GM04504 (cell line): ENCODE measurements at regions not wholly inside any gene's neighbourhood (a gene's known extent, or its start where the extent isn't known, plus 50 kb on each side); places are given as distances from the start of the nearest gene placed in this dataset.
"Not testable (repeated sequence)": the region's sequence is repeated elsewhere in the genome, so short reads cannot be mapped to it uniquely, and the experiment has no call there.

Experiments used
- DNase-seq: peaks from one replicate; pipeline ENCODE4 v3.0.0-alpha.2; 2012; ENCODE audit warnings: low read depth

DNA sequence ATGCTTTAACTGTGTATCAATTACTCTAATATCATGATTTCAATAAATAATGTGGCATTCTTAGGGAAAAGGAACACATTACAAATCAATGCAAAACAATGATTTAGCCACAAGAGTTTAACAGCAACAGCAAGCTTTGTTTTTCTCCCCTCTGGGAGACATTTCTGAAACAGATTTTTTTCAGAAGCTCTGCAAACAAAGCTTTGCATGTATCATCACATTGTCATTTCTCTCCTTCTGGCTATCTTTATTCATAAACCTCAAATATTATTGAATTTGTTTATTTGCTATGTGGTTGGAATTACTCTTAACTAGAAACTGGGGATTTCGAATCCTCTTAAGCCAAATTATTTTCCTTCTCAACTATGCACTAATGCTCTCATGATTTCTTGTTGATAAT is 278.4 kb upstream of the ATXN7L3B start:
- no peak for DNase-seq

DNA sequence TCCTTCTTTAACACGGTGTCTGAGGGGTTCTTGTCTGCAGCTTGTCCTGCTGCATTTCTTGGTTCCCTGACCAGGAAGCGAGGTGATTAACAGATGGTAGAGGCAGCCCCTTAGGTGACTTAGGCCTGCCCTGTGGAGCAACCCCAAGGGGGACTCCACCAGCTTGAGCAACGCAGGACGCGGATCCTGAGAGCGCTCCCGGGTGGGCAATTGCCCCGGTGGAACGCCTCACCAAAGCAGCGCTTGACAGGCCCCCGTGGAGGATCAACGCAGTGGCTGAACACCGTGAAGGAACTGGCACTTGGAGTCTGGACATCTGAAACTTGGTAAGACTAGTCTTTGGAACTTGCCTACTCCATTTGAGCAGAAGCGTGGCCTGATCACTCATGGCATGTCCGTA is 272.9 kb upstream of the ATXN7L3B start:
- no peak for DNase-seq

DNA sequence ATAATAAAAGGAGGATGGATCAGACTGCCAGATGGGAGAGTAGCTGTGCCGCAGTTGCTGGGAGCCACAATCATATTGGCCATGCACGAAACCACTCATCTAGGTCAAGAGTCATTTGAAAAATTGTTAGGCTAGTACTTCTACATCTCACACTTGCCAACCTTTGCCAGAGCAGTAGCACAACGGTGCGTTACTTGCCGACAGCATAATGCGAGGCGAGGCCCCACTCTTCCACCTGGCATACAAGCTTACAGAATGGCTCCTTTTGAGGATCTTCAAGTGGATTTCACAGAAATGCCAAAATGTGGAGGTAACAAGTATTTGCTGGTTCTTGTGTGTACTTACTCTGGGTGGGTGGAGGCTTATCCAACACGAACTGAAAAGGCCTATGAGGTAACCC is 268.3 kb upstream of the ATXN7L3B start:
- DNase-seq = not testable (repeated sequence)

DNA sequence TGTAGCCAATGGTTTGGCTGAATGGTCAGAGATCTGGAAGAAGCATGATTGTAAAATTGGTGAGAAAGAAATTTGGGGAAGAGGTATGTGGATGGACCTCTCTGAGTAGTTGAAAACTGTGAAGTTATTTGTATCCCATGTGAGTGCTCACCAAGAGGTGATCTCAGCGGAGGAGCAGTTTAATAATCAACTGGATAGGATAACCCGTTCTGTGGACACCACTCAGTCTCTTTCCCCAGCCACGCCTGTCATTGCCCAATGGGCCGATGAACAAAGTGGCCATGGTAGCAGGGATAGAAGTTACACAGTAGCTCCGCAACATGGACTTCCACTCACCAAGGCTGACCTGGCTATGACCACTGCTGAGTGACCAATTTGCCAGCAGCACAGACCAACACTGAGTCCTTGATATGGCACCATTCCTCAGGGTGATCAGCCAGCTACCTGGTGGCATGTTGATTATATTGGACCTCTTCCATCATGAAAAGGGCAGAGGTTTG is 257.4 kb upstream of the ATXN7L3B start:
- no peak for DNase-seq

DNA sequence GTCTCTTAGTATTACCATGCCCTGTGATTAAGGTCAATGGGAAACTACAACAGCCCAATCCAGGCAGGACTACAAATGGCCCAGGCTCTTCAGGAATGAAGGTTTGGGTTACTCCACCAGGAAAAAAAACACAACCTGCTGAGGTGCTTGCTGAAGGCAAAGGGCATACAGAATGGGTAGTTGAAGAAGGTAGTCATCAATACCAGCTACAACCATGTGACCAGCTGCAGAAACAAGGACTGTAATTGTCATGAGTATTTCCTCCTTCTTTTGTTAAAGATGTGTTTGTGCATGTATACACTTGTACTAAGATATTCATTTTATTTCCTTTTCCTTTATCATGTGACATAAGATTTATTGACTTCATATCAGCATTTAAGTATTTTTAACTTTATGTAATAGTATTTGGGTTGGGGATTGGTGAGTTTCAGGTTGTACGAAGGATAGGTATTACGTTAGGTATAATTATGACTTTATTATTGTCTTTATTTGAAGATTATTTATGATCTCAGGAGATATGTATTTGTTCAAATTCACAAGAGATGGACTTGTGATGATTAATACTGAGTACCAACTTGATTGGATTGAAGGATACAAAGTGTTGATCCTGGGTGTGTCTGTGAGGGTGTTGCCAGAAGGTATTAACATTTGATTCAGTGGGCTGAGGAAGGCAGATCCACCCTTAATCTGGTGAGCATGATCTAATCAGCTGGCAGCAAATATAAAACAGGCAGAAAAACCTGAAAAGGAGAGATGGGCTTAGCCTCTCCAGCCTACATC is 256.0 kb upstream of the ATXN7L3B start:
- not testable (repeated sequence) for DNase-seq

DNA sequence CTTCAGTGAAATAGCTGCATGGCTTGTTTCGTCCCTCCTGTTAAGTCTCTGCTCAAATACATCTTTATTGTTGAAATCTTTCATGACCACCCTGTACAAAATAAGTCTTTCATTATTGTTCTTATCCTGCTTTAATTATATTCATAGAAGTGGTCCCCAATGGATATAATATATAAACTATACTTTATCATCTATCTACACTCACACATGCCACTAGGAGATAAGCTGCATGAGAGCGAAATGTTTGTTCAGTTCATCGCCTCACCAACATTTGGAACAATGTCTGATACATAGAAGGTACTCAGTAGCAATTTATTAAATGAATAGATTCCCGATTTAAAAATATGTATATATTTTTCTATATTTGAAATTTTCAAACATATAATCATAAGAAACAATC is 254.0 kb upstream of the ATXN7L3B start:
- DNase-seq = no peak

DNA sequence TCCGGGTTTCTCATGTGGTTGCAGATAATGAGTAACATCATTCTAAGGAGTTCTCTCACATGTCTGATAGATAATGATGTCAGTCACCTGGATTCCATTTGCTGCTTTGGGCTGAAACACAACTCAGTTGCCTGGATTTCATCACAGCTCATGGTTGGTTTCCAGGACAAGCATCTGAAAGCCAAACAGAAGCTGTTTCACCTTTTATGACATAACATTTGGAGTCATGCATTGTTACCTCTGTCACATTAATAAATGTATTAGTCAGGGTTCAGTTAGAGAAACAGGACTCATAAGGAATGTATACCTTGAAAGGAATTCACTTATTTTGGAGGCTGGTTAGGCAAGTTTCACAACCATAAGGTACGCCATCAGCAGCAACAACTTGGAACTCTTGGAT is 251.9 kb upstream of the ATXN7L3B start:
- no peak for DNase-seq

DNA sequence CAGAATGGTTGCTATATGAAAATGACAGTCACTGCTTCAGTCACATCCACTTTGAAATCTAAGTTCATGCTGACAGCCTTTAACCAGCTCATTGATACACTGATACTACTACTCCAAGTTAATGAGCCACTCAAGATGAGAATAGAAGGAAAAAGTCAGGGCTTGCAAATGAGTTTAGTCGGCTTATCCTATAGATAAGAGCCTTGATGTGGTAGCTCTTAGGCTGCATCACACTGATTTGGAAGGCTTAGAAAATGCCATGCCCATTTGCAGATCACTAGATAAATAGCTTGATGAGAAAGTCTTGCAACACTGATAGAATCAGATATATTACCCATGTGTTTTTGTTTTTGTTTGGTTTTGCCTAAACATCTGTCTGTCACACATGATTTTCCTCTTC is 251.4 kb upstream of the ATXN7L3B start:
- no peak for DNase-seq

DNA sequence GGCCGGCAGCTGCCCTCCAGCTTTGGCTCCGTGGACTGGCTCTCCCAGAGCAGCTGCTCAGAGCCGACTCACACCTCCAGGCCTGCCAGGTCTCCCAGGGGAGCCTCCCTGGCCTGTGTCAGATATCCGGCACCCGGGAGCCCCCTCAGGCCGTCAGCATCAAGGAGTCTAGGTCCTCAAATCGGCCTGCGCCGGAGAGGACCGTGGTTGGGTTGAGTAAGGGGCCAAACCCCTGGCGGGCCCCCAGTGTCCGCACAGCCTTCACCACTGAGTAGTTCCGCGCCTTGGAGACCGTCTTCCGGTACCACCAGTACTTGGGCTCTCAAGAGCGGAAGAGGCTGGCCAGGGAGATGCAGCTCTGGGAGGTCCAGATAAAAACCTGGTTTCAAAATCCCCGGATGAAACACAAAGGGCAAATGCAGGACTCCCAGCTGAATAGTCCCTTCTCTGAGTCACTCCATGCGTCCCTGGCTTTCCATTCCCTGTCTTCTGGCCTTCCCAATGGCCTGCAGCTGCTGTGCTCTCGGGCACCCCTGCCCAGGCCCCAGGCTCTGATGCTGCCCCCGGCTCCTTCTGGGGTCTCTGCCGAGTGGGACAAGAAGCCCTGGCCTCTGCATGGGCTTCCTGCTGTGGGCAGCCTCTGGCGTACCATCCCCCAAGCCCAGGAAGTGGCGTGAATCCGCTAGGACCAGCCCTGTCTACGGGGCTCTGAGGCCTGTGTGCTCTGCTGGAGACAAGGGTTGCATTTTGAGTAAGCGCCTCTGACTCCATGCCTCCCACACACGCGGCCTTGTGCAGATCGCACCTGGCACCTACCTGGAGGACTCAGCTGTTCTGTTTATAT is 245.1 kb upstream of the ATXN7L3B start:
- no peak for DNase-seq

DNA sequence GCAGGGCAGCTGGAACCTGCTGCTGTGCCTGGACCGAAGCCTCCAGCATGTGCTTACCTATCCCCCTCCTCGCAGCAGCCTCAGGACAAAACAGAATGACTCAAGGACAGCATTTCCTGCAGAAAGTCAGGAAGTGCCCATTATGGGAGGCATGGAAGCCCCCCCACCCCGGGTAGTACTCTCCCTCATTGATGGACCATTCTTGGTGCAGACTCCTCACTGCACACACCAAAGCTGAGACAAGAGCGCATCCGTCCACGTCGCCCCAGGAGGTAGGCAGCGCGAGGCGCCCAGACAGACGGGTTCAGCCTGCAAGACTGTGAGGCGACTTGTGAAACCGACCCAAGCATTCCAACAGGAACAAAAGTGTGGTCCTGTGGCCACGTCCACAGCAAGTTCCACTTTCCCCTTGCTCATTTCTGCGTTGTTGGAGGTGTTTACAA is 243.9 kb upstream of the ATXN7L3B start:
- no peak for DNase-seq

DNA sequence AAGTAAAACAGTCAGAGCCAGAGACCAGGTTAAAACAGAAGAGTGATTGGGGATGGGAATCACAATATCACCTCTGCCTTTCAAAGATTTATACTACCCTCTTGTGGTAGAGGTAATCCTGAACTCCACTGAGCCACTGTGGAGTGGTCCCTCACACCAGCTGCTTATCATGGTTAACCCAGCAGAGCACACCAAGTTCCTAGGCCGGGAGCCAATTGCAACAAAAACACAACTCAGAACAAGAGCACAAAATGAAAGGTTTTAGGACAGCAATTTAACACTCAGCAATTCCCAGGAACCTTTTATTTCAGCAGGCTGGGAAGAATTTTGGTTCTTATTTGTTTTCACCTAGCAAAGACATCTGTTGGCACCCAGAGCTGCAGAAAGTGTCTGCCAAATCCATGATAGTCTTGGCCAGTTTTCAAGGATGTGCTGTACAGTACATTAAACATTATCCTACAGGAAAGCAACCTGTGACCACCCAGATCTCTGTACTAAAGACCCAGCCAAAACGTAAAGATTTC is 220.5 kb upstream of the ATXN7L3B start:
- DNase-seq = no peak

DNA sequence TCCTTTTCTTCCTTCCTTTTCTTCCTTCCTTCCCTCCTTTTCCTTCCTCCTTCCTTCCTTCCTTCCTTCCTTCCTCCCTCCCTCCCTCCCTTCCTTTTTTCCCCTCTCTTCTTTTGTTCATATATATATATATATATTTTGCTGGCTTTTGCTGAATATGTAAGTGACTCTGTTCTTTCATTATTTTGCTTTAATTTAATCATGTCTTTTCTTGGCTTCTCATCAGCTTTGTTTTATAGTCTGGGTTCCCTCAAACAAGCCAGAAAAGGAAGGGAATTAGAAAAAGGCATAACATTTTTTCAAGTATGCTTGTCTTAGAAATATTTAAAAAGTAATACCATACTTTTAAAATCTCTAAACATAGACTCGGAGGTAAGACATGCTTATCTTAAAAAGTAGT is 219.9 kb upstream of the ATXN7L3B start:
- no peak for DNase-seq

DNA sequence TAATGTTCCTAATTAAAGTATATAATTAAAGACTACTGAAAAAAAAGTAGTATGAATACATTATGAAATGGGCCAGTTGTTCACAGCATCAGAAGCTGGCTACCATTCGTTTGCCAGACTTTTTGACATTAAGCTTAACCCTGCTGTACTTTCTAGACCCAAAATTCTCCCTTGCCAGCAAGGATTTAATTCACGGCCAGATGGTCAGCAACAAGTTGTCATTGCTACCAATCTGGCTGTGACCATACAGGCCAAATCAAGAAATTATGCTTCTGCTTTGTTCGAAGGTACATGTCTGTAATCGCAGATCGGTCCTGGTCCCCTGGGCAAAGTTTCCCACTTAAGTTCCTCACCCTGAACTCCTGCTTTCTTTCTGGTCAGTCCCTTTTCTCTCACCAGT is 217.7 kb upstream of the ATXN7L3B start:
- no peak for DNase-seq

DNA sequence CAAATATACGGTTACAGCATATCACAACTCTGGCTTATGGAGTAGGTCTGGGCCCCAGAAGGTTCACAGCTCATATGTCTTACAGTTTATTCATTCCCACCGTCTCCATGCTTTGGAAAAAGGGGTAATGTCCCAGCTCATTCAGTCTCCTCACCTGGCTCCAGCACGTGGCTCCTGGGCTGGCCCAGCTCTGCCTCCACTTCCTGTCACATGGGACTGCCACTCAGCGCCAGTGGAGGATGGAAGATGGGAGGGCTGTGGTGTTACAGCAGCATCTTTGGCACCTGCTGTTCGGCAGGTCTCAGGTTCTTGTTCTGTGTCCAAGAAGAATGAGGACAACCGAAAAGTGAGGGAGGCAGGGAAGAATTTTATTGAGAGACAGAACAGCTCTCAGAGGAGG is 216.3 kb upstream of the ATXN7L3B start:
- DNase-seq = no peak

DNA sequence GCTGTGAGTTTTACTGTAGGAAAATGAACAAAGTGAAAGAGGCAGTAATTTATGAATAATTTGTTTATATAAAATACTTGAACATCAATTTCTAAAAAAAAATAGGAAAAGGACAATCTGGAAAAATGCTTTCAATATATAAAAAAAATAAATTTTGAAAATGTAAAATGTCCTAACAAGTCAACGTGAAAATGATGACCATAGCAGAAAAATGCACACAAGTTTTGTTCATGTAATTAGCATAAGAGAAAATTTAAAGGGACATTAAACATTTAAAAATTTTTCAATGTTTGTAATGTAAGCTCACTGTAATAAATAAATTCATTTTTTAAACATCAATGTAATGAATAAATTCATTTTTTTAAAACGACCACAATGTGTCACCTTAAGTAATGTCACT is 214.8 kb upstream of the ATXN7L3B start:
- no peak for DNase-seq

DNA sequence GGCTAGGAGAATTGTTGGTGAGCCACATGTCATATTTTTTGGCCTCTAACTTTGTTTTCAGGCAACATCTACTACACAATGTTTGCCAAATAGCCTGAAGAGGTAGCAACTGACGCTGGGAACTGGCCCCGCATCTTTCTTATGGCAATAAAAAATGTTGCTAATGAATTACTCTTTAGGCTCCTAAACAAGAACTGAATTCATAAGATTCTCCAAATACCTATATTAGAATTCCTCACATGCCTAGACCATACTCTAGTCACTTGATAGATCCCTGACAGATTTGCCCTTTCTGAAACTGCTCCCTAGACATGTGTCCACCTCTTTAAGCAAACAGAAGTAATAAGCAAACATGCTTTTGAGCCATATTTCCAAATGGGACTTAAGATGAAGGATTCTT is 209.0 kb upstream of the ATXN7L3B start:
- DNase-seq = no peak

DNA sequence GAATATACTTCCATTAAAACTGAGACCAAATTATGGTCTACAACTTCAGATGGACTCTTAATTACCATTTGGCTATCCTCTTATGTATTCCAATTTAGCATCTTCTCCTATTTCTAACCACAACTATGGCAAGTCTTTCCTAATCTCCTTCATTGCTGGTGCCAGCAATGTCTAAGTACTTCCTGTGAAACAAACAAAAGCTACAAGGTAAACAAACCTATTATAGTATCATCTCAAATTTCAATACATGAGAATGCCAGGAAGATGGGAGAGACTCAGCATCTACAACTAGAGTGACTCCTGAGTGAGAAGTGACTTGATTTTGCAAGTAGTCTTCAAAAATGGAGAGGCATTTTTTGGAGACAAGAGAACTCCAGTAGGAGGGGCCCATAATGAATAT is 202.9 kb upstream of the ATXN7L3B start:
- DNase-seq = no peak

DNA sequence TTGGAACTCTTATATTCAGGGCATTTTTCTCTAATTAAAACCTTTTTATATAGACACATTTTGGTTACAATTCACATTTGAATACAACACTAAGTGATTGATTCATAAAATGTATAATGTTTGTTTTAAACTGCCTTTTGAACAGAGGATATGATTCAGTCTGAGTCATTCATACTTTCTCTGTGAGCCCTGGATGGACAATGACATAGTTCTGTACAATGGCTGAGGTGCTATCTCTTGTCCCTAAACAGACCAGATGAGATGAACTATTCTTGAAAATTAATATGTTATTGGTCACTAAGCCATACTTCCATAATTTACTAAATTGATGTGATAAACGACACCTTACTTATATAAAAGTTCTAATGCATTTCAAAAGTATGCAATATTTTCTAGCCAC is 199.7 kb upstream of the ATXN7L3B start:
- DNase-seq = no peak

DNA sequence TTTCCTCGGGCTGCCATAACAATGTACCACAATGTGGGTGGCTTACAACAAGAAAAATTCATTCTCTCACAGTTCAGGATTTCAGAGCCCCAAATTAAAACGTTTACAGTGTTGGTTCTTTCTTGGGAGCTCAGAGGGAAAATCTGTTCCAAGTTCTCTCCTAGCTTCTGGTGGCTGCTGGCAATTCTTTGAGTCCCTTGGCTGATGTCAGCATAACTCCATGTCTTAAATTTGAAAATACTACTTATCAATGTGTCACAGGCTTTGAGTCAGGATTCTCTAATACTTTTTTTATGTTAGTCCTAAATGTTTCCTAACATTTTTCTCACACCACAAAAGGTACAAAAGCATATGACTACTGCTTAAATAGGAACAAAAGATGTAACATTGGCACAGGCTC is 198.4 kb upstream of the ATXN7L3B start:
- DNase-seq = no peak

DNA sequence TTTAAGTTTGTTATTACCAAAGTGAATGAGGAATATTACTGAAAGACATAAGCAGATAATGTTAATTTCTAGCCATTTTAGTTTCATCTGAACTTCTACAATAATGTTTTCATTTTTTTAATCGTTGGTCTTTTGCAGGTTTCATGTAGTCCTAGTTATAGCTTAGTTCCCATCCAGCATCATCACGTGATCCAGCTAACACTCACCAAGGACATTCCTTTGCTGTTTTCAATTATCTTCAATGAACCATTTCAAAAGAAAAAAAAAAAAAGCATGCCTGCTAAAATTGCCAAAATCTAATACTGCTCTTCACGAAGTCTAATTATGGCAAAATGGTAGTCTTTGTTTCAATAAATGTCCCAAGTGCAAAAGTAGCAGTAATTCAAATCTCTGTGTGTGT is 187.7 kb upstream of the ATXN7L3B start:
- DNase-seq = no peak

DNA sequence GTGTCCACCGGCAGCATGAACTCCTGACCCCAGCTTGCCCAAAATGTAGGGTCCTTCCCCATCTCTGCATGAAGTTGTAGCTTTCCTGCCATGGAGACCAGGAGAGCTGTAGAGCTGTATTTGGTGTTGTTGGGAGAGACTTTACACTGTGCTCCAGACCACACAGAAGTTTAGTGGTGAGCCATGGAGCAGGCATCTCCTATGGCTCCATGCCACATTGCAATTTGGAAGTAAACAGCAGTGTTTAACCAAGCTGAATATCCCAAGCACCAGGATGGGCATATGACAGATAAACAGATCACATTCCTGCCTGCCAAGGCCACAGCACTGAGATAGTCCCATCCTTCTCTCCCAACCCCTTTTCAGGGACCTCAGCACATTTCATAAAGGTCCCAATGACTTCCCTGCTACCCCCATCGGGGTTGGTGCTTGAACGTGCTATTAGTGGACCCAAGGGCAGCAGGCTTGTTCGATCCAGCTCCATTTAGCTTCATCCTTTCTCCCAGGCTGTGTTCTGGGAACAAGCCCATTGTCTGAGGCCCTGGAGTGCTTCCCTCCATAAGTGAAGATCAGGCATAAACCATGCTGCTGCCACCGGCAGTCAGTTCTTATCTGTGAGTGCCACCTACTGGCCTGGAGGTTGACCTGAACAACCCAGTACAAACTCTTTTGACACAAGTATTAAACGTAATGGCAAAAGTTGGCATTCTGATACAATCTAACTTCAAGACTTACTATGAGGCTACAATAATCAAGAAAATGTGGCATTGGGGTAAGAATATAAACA is 172.3 kb upstream of the ATXN7L3B start:
- DNase-seq = no peak

DNA sequence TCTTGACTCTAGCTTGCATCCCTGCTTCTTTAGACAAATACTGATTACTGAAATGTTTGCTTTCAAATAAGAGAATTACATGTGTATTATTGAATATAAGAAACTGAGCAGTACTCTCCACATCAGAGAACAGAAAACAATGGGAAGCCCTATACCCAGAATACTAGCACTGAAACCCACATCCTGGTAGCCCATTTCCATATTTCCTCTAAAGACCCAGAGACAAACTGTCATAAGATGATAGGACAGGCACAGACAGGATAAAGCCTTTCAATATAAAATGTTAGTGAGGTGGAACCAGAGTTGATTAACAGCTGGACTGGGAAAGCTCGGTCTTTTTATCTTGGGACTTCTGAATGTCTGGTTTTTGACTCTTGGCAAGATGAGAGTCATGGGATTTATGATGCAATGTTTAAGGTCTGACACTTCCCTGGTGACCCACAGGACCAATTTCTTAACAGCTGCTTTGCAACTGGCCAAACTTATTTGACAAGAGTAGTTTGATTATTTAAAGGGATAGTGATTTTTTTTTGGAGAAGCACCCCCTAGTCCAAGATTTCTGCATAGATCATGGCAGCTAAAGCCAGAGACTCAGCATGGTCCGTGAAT is 166.9 kb upstream of the ATXN7L3B start:
- no peak for DNase-seq
